ENCODE measurements at regions not wholly inside any gene's neighbourhood (a gene's known extent, or its start where the extent isn't known, plus 50 kb on each side); places are given as distances from the start of the nearest gene placed in this dataset.

DNA sequence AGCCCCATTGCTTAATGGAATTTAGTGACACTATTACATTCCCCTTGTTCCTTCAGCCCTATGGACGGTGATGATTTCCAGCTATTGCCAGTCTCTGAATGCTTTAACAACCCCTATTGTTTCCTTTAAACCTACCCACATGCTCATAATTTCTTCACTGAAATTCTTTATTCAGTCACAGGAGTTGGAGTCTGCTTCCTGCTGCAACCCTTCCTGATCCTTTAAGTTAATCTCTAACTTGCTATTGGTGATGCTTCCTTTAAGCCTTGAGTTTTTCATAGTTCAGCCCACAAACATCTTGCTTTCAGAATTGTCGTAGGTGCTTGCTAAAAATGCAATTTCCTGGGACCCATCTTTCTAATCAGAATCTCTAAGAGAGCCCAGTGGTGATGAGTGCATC, 66.3 kb upstream of the TNFAIP3 start:
- ChIA-PET CTCF (no interaction called here), POLR2A (no interaction called here)
- no peak for DNase-seq
- Histone ChIP-seq H3K4me3 (ENCODE audit: low read depth in 2 of 2, low read length in 1 of 2) (no peak overlapping the region), H3K4me1 (ENCODE audit: control insufficient read depth in 1 of 2, insufficient read depth in 2 of 2, low read depth in 1 of 2, low read length in 1 of 2) (no peaks in the 10 kb centered on the region), H3K4me2 (no peak overlapping the region), H3K9ac (no peak overlapping the region), H3K9me3 (no peaks in the 10 kb centered on the region), H3K36me3 (replicated peaks in 1 of 2; ENCODE audit: control insufficient read depth in 1 of 2, insufficient read depth in 2 of 2, low read length in 1 of 2) (no peaks in the 10 kb centered on the region), H3K27me3 (ENCODE audit: insufficient read depth) (no peaks in the 10 kb centered on the region), H3K27ac (ENCODE audit: low read depth in 2 of 2, low read length in 1 of 2) (no peak overlapping the region), H3F3A (replicated peaks; ENCODE audit: insufficient read depth) (no peaks in the 10 kb centered on the region), H4K20me1 (ENCODE audit: insufficient read depth) (no peaks in the 10 kb centered on the region), H2AFZ (ENCODE audit: low read depth) (no peak overlapping the region), H3K9me2 (no peaks in the 10 kb centered on the region), H3K79me2 (ENCODE audit: insufficient read depth) (no peaks in the 10 kb centered on the region)
- TF ChIP-seq TCF12 (IDR thresholded peaks at IDR 0.05) (no peak), YY1 (IDR thresholded peaks at IDR 0.05; ENCODE audit: low read depth) (no peak), FOSL2 (IDR thresholded peaks at IDR 0.05; ENCODE audit: borderline replicate concordance, low read depth) (no peak), ELF1 (IDR thresholded peaks at IDR 0.05) (no peak), CHD2 (IDR thresholded peaks at IDR 0.05; ENCODE audit: low read length, partially characterized antibody) (no peak), SMC3 (IDR thresholded peaks at IDR 0.05; ENCODE audit: low read depth, low read length) (no peak), TAF1 (IDR thresholded peaks at IDR 0.05; ENCODE audit: borderline replicate concordance, low read depth, low read length) (no peak), NRF1 (IDR thresholded peaks at IDR 0.05; ENCODE audit: low read depth, low read length) (no peak), JUND (IDR thresholded peaks at IDR 0.05) (no peak), RAD21 (IDR thresholded peaks at IDR 0.05; ENCODE audit: low read length) (no peak), FOXM1 (IDR thresholded peaks at IDR 0.05; ENCODE audit: low read depth) (no peak), MEF2A (IDR thresholded peaks at IDR 0.05; ENCODE audit: borderline replicate concordance, low read depth) (no peak)
- TF ChIP-seq, protein P1, sequence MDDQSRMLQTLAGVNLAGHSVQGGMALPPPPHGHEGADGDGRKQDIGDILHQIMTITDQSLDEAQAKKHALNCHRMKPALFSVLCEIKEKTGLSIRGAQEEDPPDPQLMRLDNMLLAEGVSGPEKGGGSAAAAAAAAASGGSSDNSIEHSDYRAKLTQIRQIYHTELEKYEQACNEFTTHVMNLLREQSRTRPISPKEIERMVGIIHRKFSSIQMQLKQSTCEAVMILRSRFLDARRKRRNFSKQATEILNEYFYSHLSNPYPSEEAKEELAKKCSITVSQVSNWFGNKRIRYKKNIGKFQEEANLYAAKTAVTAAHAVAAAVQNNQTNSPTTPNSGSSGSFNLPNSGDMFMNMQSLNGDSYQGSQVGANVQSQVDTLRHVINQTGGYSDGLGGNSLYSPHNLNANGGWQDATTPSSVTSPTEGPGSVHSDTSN (IDR thresholded peaks at IDR 0.05): no peak
- TF ChIP-seq, protein P2, sequence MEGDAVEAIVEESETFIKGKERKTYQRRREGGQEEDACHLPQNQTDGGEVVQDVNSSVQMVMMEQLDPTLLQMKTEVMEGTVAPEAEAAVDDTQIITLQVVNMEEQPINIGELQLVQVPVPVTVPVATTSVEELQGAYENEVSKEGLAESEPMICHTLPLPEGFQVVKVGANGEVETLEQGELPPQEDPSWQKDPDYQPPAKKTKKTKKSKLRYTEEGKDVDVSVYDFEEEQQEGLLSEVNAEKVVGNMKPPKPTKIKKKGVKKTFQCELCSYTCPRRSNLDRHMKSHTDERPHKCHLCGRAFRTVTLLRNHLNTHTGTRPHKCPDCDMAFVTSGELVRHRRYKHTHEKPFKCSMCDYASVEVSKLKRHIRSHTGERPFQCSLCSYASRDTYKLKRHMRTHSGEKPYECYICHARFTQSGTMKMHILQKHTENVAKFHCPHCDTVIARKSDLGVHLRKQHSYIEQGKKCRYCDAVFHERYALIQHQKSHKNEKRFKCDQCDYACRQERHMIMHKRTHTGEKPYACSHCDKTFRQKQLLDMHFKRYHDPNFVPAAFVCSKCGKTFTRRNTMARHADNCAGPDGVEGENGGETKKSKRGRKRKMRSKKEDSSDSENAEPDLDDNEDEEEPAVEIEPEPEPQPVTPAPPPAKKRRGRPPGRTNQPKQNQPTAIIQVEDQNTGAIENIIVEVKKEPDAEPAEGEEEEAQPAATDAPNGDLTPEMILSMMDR (IDR thresholded peaks at IDR 0.05): no peak
- WGBS (ENCODE audit: low lambda C conversion rate): 14% methylated on average over 2 of the region's 2 CpGs

DNA sequence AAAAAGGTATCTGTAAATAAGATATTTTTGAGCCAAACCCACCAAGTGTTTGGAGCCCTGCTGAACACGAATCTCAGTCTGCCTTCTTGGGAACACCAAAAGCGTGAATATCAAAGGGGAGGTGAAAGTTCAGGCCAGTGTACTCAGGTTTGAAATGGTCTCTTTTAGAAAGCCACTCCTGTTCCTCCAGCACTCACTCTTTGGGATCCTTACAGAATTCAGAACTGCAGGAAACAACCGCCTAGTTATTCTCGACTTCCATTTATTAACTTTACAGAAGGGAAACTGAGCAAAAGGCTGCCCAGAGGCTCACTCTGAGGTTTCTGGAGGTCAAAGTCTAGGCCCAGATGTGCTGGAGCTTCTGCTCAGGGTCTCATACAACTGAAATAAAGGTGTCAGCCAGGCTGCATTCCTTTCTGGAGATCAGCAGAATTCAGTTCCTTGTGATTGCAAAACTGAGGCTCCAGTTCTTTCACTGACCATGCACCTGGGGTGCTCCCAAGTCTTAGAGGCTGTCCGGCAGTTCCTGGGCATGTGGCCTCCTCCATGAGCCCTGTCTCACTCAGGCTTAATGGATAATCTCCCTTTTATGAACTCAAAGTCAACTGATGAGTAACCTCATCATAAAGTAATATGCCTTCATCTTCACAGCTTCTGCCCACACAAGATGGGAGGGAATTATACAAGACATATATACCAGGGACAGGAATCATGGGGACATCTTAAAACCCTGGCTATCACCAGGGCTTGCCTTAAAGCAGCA, 65.5 kb upstream of the TNFAIP3 start:
- Histone ChIP-seq H3K27me3 (ENCODE audit: insufficient read depth) (no peaks in the 10 kb centered on the region), H3K9me3 (no peaks in the 10 kb centered on the region), H3K9me2 (no peaks in the 10 kb centered on the region), H3K36me3 (replicated peaks in 1 of 2; ENCODE audit: control insufficient read depth in 1 of 2, insufficient read depth in 2 of 2, low read length in 1 of 2) (no peaks in the 10 kb centered on the region), H4K20me1 (ENCODE audit: insufficient read depth) (no peaks in the 10 kb centered on the region), H3K27ac (ENCODE audit: low read depth in 2 of 2, low read length in 1 of 2) (no peak overlapping the region), H2AFZ (ENCODE audit: low read depth) (no peak overlapping the region), H3K4me3 (ENCODE audit: low read depth in 2 of 2, low read length in 1 of 2) (no peak overlapping the region), H3K4me1 (ENCODE audit: control insufficient read depth in 1 of 2, insufficient read depth in 2 of 2, low read depth in 1 of 2, low read length in 1 of 2) (no peaks in the 10 kb centered on the region), H3K79me2 (ENCODE audit: insufficient read depth) (no peaks in the 10 kb centered on the region), H3F3A (replicated peaks; ENCODE audit: insufficient read depth) (no peaks in the 10 kb centered on the region), H3K4me2 (no peak overlapping the region), H3K9ac (no peak overlapping the region)
- WGBS (ENCODE audit: low lambda C conversion rate): 19% methylated on average over 5 of the region's 5 CpGs
- CTCF ChIA-PET: no interaction called here
- no peak for DNase-seq
- TF ChIP-seq NRF1 (IDR thresholded peaks at IDR 0.05; ENCODE audit: low read depth, low read length): no peak
- TF ChIP-seq FOSL2 (IDR thresholded peaks at IDR 0.05; ENCODE audit: borderline replicate concordance, low read depth): no peak
- no peak for TF ChIP-seq NFIC (IDR thresholded peaks at IDR 0.05; ENCODE audit: borderline replicate concordance)
- no peak for TF ChIP-seq TEAD4 (IDR thresholded peaks at IDR 0.05; ENCODE audit: borderline replicate concordance, insufficient read depth)
- no peak for TF ChIP-seq POLR2AphosphoS5 (IDR thresholded peaks at IDR 0.05; ENCODE audit: low read depth, low read length)
- TF ChIP-seq, protein P3, sequence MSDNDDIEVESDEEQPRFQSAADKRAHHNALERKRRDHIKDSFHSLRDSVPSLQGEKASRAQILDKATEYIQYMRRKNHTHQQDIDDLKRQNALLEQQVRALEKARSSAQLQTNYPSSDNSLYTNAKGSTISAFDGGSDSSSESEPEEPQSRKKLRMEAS (IDR thresholded peaks at IDR 0.05; ENCODE audit: low read depth): no peak
- no peak for TF ChIP-seq FOXJ3 (CRISPR knock-in tag; IDR thresholded peaks at IDR 0.05)
- TF ChIP-seq, protein P4, sequence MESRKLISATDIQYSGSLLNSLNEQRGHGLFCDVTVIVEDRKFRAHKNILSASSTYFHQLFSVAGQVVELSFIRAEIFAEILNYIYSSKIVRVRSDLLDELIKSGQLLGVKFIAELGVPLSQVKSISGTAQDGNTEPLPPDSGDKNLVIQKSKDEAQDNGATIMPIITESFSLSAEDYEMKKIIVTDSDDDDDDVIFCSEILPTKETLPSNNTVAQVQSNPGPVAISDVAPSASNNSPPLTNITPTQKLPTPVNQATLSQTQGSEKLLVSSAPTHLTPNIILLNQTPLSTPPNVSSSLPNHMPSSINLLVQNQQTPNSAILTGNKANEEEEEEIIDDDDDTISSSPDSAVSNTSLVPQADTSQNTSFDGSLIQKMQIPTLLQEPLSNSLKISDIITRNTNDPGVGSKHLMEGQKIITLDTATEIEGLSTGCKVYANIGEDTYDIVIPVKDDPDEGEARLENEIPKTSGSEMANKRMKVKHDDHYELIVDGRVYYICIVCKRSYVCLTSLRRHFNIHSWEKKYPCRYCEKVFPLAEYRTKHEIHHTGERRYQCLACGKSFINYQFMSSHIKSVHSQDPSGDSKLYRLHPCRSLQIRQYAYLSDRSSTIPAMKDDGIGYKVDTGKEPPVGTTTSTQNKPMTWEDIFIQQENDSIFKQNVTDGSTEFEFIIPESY (IDR thresholded peaks at IDR 0.05; ENCODE audit: borderline replicate concordance, low read depth): no peak
- no peak for TF ChIP-seq TCF12 (IDR thresholded peaks at IDR 0.05)
- no peak for TF ChIP-seq ELF1 (IDR thresholded peaks at IDR 0.05)
- TF ChIP-seq EZH2phosphoT487 (IDR thresholded peaks at IDR 0.05; ENCODE audit: borderline replicate concordance, low read depth): no peak
- TF ChIP-seq FOXM1 (IDR thresholded peaks at IDR 0.05; ENCODE audit: low read depth): no peak
- POLR2A ChIA-PET: no interaction called here

All from SK-N-SH (cell line).